ENCODE measurements at regions not wholly inside any gene's neighbourhood (a gene's known extent, or its start where the extent isn't known, plus 50 kb on each side); places are given as distances from the start of the nearest gene placed in this dataset.

DNA sequence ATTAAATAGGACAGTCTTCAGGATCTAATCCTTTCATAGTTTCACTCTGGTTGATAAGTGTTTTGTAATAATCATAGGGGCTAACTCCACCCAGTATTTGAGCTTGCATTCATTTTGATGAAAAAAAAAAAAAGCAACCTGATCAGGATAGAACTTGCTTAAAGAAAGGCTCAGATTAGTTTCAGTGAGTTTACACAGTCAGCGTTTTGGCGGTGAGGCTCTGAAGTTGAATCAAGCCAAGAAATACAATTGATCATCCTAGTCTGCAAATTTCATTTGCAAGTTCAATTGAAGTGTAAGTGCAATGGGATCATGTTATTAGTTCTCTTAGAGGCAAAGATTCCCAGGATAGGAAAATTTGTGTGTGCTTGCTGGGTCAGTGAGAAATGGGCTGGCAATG lies 159.7 kb upstream of the ELL2 start:
- no peak overlapping the region for H3K27ac Mint-ChIP-seq
- WGBS, 2 experiments (ENCODE audit: insufficient coverage in 1 of 2, insufficient read length in 1 of 2) = 84 to 96% methylated on average over 2 of the region's 2 CpGs
- Histone ChIP-seq H3K9me3 (ENCODE audit: control insufficient read depth, low read length) (no peaks in the 10 kb centered on the region), H3K4me3 (ENCODE audit: low read length) (no peak overlapping the region), H3K4me1 (ENCODE audit: control insufficient read depth, insufficient read depth, low read length) (peaks cover 3% of the 10 kb centered on the region), H3K36me3 (ENCODE audit: control insufficient read depth, insufficient read depth, low read length) (no peaks in the 10 kb centered on the region), H3K27me3 (ENCODE audit: control insufficient read depth, insufficient read depth, low read length, poor library complexity, severe bottlenecking) (no peaks in the 10 kb centered on the region), H3K27ac (ENCODE audit: low read depth, low read length) (no peak overlapping the region), H3K9ac (ENCODE audit: extremely low read depth, low read length, poor library complexity, severe bottlenecking) (no peak overlapping the region)
- no peaks in the 10 kb centered on the region for H3K9me3 Mint-ChIP-seq
- no peak overlapping the region for H3K4me3 Mint-ChIP-seq
- no peaks in the 10 kb centered on the region for H3K36me3 Mint-ChIP-seq (ENCODE audit: low read depth)
- no peaks in the 10 kb centered on the region for H3K27me3 Mint-ChIP-seq (ENCODE audit: insufficient read depth)
- no peak for DNase-seq
- H3K4me1 Mint-ChIP-seq = peaks cover 32% of the 10 kb centered on the region
- no peak for TF ChIP-seq CTCF (conservative IDR thresholded peaks at IDR 0.05)

DNA sequence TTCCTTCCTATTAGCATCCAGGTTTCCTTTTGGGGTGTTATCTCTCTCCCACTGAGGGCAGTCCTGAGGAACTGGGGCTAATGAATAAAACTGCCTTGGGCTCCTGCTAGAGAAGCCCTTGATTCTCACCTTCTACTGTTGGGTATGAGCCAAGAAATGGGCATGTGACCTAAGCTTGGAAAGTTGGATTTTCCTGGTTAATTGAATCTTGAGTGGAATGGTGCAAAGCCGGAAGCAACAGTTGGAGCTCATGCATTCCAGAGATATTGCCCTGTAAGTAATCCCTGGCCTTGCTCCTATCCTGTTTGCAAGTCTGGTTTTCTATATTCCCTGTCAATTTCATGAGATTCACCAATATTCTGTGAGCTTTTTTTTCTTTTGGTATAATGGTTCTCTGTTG lies 158.5 kb upstream of the ELL2 start:
- H3K4me3 Mint-ChIP-seq = no peak overlapping the region
- no peaks in the 10 kb centered on the region for H3K36me3 Mint-ChIP-seq (ENCODE audit: low read depth)
- no peak overlapping the region for H3K27ac Mint-ChIP-seq
- no peak for TF ChIP-seq CTCF (conservative IDR thresholded peaks at IDR 0.05)
- 94 to 100% methylated on average over 1 of the region's 1 CpG for WGBS, 2 experiments (ENCODE audit: insufficient coverage in 1 of 2, insufficient read length in 1 of 2)
- no peaks in the 10 kb centered on the region for H3K36me3 ChIP-seq (ENCODE audit: control insufficient read depth, insufficient read depth, low read length)
- no peak overlapping the region for H3K27ac ChIP-seq (ENCODE audit: low read depth, low read length)
- H3K9ac ChIP-seq (ENCODE audit: extremely low read depth, low read length, poor library complexity, severe bottlenecking) = no peak overlapping the region
- DNase-seq = no peak
- H3K9me3 Mint-ChIP-seq = no peaks in the 10 kb centered on the region
- H3K4me1 ChIP-seq (ENCODE audit: control insufficient read depth, insufficient read depth, low read length) = peaks cover 1% of the 10 kb centered on the region
- H3K27me3 ChIP-seq (ENCODE audit: control insufficient read depth, insufficient read depth, low read length, poor library complexity, severe bottlenecking) = no peaks in the 10 kb centered on the region
- no peaks in the 10 kb centered on the region for H3K27me3 Mint-ChIP-seq (ENCODE audit: insufficient read depth)
- no peak overlapping the region for H3K4me3 ChIP-seq (ENCODE audit: low read length)
- peaks cover 30% of the 10 kb centered on the region for H3K4me1 Mint-ChIP-seq
- no peaks in the 10 kb centered on the region for H3K9me3 ChIP-seq (ENCODE audit: control insufficient read depth, low read length)

- no peak overlapping the region for H3K4me3 ChIP-seq (ENCODE audit: low read length)
- TF ChIP-seq CTCF (conservative IDR thresholded peaks at IDR 0.05) = no peak
- Mint-ChIP-seq H3K4me1 (peaks cover 31% of the 10 kb centered on the region), H3K9me3 (no peaks in the 10 kb centered on the region), H3K36me3 (ENCODE audit: low read depth) (no peaks in the 10 kb centered on the region), H3K4me3 (no peak overlapping the region), H3K27ac (no peak overlapping the region), H3K27me3 (ENCODE audit: insufficient read depth) (no peaks in the 10 kb centered on the region)
- H3K27me3 ChIP-seq (ENCODE audit: control insufficient read depth, insufficient read depth, low read length, poor library complexity, severe bottlenecking) = no peaks in the 10 kb centered on the region
- H3K27ac ChIP-seq (ENCODE audit: low read depth, low read length) = no peak overlapping the region
- no peaks in the 10 kb centered on the region for H3K36me3 ChIP-seq (ENCODE audit: control insufficient read depth, insufficient read depth, low read length)
- H3K4me1 ChIP-seq (ENCODE audit: control insufficient read depth, insufficient read depth, low read length) = no peaks in the 10 kb centered on the region
- no peaks in the 10 kb centered on the region for H3K9me3 ChIP-seq (ENCODE audit: control insufficient read depth, low read length)
- H3K9ac ChIP-seq (ENCODE audit: extremely low read depth, low read length, poor library complexity, severe bottlenecking) = no peak overlapping the region
- DNase-seq = no peak
- 91 to 94% methylated on average over 2 to 3 of the region's 3 CpGs for WGBS, 2 experiments (ENCODE audit: insufficient coverage in 1 of 2, insufficient read length in 1 of 2)
Measured at GRCh38 chr5:96117771-96118651, 156.4 kb upstream of the ELL2 start.
